GM19372 (cell line): ENCODE measurements at regions not wholly inside any gene's neighbourhood (a gene's known extent, or its start where the extent isn't known, plus 50 kb on each side); places are given as distances from the start of the nearest gene placed in this dataset.

Experiments used
- ATAC-seq: cut with Tn5 transposase; IDR thresholded peaks from one replicate; pipeline ENCODE4 v1.9.1; 2021; ENCODE audit warnings: mild to moderate bottlenecking, low read depth, moderate library complexity; ENCODE audit not compliant: unreplicated experiment

DNA sequence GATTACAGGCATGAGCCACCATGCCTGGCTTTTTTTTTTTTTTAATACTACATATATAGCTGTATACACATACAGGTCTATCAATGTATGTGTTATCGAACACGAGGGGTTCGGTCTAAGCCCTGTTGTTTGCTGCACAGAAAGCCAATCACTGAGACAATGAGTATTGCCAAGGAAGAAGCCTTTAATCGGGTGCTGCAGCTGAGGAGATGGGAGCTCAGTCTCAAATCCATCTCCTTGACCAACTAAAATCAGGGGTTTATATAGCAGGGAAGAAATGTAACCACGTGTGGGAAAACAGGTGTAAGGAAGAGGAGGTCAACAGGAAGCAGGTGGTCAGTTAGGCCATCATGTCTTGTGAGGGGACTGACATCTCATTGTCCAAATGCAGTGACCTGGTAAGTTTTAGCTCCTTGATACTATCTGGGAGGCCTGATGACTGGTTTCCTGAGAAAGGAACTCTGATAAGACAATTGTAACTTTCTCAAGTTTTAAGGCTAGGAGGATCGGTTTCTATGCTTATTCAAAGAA is 80.9 kb upstream of the MAP1LC3B2 start:
- ATAC-seq: no peak

DNA sequence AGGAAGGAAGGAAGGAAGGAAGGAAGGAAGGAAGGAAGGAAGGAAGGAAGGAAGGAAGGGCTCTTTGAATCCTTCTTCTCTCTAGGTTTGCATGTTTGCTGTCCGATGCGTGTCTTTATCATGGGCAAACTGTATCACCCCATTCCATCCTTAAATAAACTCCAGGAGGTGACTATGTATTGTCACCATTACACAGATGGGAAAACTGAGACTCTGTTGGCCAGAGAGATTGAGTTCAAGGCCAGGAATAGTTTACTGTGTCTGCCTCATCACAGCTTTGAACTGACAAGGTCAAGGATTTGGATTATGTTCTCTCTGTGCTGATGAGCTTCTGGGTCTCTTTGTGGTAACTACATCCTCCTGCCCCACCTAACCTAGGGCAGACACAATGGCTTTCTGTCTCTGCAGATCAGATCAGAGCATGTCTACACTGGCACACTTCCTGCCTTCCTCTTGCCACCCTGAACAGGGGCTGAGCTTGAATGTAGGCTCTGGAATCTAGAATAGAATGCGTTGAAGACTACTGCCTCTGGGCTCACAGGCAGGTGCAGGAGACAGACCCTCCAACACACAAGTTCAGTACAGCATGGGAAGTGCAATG is 78.9 kb upstream of the MAP1LC3B2 start:
- no peak for ATAC-seq

DNA sequence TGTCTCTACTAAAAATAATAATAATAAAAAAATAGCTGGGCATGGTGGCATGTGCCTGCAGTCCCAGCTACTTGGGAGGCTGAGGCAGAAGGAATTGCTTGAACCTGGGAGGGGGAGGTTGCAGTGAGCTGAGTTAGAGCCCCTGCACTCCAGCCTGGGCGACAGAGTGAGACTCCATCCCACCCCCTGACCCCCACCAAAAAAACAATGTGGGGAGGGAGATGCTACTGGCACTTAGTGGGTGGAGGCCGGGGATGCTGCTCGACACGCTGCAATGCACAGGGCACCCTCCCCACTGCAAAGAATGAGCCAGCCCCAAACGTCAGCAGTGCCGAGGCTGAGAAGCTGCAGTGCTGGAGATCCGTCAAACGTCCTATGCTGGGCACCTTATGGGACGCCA is 77.5 kb upstream of the MAP1LC3B2 start:
- no peak for ATAC-seq

- ATAC-seq: no peak
These were observed 77.0 kb upstream of the MAP1LC3B2 start for GRCh38 chr12:116482179-116482578.

- no peak for ATAC-seq
These were observed 76.3 kb upstream of the MAP1LC3B2 start for GRCh38 chr12:116482859-116483258.

DNA sequence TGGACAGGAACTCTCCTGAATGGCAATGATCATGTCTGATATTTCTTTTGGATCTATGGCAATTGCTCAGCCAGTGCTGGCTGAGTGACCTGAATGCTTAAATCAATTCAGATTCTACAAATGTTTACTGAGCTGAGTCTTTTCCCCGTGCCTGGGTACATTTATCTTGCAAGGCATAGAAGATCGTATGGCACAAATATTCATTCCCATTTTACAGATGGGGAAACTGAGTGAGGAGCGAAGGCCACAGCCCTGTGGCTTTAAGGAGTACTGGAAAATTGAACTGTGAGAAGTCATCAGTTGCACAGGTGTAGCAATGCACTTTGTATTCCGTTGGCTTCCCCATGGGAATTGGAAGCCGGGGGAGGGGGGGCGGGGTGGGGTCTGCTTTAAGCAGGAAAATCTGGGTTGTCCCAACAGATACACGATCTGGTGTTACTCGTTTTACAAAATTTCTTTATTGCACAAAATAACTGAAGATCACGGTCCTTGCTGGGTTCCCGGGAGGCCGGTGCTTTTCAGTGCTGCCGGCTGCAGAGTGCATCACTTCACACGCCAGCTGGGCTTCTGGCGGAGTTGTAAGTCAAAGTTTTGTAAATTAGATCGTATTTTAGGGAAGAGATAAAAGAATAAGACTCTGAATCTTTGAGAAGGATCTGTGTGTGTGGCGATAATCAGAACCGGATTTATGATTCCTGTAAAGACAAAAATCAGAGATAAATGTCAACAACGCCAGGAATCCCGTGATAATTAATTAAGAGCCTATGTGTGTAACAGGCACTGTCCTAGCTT is 75.0 kb upstream of the MAP1LC3B2 start:
- no peak for ATAC-seq

GRCh38 chr12:116484807-116485206 is 74.4 kb upstream of the MAP1LC3B2 start:
- no peak for ATAC-seq

- ATAC-seq: no peak
These were observed 70.1 kb upstream of the MAP1LC3B2 start for GRCh38 chr12:116489116-116489515.

DNA sequence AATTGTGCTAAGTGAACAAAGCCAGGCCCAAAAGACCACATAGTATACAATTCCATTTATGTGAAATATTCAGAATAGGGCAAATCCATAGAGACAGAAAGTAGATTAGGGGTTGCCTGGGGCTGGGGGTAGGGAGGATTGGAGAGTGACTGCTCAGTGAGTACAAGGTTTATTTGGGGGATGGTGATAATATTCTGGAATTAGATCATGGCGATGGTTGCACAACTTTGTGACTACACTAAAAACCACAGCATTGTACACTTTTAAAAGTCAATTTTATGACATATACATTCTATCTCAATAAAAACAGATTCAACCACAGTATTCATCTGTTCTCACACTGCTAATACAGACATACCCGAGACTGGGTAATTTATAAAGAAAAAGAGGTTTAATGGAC is 68.7 kb upstream of the MAP1LC3B2 start:
- ATAC-seq: no peak

DNA sequence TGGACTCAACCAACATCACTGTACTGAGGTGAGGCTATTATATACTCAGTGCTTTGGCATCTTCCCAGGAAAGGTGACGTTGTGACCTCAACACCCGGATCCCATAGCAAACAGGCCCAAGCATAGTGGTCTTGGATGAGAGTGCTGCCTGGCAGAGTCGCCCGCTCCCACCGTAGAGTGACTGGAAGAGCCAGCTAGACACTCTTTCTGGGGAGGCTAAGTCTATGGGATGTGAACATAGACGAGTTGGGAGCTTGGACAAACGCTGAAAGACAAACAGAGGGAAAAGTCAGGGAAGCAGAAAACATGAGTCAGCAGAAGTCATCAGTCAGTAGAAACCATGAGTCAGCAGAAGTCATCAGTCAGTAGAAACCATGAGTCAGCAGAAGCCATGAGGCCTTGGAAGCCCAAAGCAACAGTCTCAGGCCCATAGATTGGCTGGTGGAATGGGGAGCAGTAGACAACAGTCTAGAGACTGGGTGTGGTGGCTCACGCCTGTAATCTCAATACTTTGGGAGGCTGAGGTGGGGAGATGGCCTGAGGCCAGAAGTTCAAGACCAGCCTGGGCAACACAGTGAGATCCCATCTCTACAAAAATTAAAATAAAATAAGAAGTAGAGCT is 66.4 kb upstream of the MAP1LC3B2 start:
- no peak for ATAC-seq

- no peak for ATAC-seq
These were observed 63.9 kb upstream of the MAP1LC3B2 start for GRCh38 chr12:116495260-116495659.

DNA sequence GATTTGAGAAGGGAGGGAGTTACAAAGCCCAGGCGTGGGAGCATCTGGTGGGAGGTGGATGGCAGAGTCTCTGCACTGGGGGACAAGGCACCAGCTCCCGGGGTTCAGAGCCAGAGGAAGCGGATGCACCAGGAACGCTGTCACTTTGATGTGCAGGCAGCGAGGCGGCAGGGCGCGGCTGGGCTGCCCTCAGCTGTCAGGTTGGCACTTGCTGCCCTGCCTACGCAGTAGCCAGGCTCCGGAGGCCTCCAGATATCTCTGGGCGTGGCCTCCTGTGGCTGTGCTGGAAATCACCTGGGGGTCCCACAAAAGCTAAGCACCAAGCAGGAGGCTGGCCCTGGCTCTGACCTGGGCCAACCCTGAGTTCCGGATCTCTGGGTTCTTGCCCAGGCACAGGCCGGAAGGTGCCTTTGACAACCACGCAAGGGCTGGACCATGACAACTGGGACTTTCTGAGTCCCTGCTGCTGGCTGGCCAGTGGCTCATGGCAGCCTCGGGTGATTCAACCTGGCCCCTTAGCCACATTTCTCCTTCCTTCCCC is 62.1 kb upstream of the MAP1LC3B2 start:
- no peak for ATAC-seq

DNA sequence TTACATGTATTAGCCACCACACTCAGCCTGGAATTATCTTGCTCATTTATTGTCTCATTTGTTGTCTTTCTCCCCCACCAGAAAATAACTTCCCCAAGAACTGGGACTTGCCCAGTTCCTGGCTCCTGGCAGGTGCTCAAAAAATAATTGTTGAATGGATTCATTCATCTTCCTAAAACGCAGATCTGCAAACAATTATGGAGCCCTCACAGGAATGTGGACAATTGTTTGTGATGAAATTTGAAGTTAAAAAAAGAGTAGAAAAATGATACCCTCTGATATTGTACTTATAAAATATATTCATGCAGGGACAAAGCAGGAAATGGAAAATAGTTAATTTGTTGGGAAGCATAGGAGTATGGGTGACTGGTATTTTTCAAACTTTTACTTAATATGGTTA is 60.7 kb upstream of the MAP1LC3B2 start:
- no peak for ATAC-seq

- no peak for ATAC-seq
These were observed 56.9 kb upstream of the MAP1LC3B2 start for GRCh38 chr12:116502141-116502725.

DNA sequence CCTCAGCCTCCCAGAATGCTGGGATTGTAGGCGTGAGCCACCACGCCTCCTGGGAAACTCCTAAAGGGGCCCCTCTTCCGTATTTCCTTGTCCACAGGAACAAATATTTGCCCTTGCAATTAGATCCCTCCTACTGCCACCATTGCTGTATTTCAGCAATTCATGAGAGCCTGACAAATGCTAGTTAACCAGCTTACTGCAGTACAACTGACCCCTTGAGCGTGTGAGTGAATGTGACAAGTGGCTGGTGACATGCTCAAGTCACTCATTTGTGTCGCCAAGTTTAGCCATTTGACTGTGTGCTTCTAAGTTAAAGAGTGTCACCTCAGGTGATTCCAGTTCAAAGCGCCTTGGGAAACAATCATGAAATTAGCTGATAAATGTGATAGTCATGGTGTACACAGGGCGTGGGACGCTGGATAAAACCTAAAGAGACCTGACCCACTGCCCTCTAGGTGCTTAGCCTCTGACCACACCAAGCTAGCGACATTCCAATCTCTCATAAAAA is 56.1 kb upstream of the MAP1LC3B2 start:
- ATAC-seq: no peak

GRCh38 chr12:116504438-116504837 is 54.7 kb upstream of the MAP1LC3B2 start:
- no peak for ATAC-seq

GRCh38 chr12:116506697-116507064 is 52.5 kb upstream of the MAP1LC3B2 start:
- no peak for ATAC-seq

GRCh38 chr12:116508145-116509121 is 50.7 kb upstream of the MAP1LC3B2 start:
- peak; percentile 77 for ATAC-seq
